ENCODE measurements at regions not wholly inside any gene's neighbourhood (a gene's known extent, or its start where the extent isn't known, plus 50 kb on each side); places are given as distances from the start of the nearest gene placed in this dataset.

- H3K4me3 ChIP-seq (ENCODE audit: control insufficient read depth, low read depth, low read length) = no peak overlapping the region
- no peak for DNase-seq (ENCODE audit: low read depth)
- TF ChIP-seq CTCF (conservative IDR thresholded peaks at IDR 0.05; ENCODE audit: control insufficient read depth, insufficient read depth, low read depth, low read length) = no peak
Observed at GRCh38 chr6:40252531-40253258, 318.4 kb upstream of the MOCS1 start.

- no peak overlapping the region for H3K4me3 ChIP-seq (ENCODE audit: control insufficient read depth, low read depth, low read length)
- TF ChIP-seq CTCF (conservative IDR thresholded peaks at IDR 0.05; ENCODE audit: control insufficient read depth, insufficient read depth, low read depth, low read length) = no peak
- no peak for DNase-seq (ENCODE audit: low read depth)
Observed at GRCh38 chr6:40251637-40252300, 317.5 kb upstream of the MOCS1 start.

- no peak overlapping the region for H3K4me3 ChIP-seq (ENCODE audit: control insufficient read depth, low read depth, low read length)
- no peak for TF ChIP-seq CTCF (conservative IDR thresholded peaks at IDR 0.05; ENCODE audit: control insufficient read depth, insufficient read depth, low read depth, low read length)
- no peak for DNase-seq (ENCODE audit: low read depth)
Observed at GRCh38 chr6:40249935-40250334, 315.7 kb upstream of the MOCS1 start.

GRCh38 chr6:40247516-40248115 lies 313.4 kb upstream of the MOCS1 start:
- no peak overlapping the region for H3K4me3 ChIP-seq (ENCODE audit: control insufficient read depth, low read depth, low read length)
- no peak for DNase-seq (ENCODE audit: low read depth)
- no peak for TF ChIP-seq CTCF (conservative IDR thresholded peaks at IDR 0.05; ENCODE audit: control insufficient read depth, insufficient read depth, low read depth, low read length)

- no peak for DNase-seq (ENCODE audit: low read depth)
- no peak overlapping the region for H3K4me3 ChIP-seq (ENCODE audit: control insufficient read depth, low read depth, low read length)
- no peak for TF ChIP-seq CTCF (conservative IDR thresholded peaks at IDR 0.05; ENCODE audit: control insufficient read depth, insufficient read depth, low read depth, low read length)
Observed at GRCh38 chr6:40244699-40245098, 310.4 kb upstream of the MOCS1 start.

- no peak for DNase-seq (ENCODE audit: low read depth)
- no peak for TF ChIP-seq CTCF (conservative IDR thresholded peaks at IDR 0.05; ENCODE audit: control insufficient read depth, insufficient read depth, low read depth, low read length)
- H3K4me3 ChIP-seq (ENCODE audit: control insufficient read depth, low read depth, low read length) = no peak overlapping the region
Observed at GRCh38 chr6:40232698-40233097, 298.4 kb upstream of the MOCS1 start.

Measured in fibroblast of mammary gland (primary cell).